Astrocyte of the spinal cord (primary cell): ENCODE measurements at regions not wholly inside any gene's neighbourhood (a gene's known extent, or its start where the extent isn't known, plus 50 kb on each side); places are given as distances from the start of the nearest gene placed in this dataset.

ENCODE experiments used
- DNase-seq: peaks from one replicate; pipeline ENCODE4 v3.0.0; 2011; ENCODE audit warnings: low read depth, low spot score
- H3K4me3 ChIP-seq: 2 replicates; pipeline ENCODE4 v1.5.1; 2011; ENCODE audit warnings: low read depth, mild to moderate bottlenecking, low read length, moderate library complexity
- CTCF ChIP-seq: IDR thresholded peaks from 2 replicates; pipeline ENCODE4 v1.5.1; 2012; ENCODE audit warnings: low read depth, mild to moderate bottlenecking, low read length, inconsistent platforms
- in situ Hi-C: cut with HindIII; loops from 2 replicates; pipeline ENCODE4 v1.10.0; 2017; ENCODE audit warnings: low sequenced_read_pairs

GRCh38 chr5:14937254-14937653, 65.7 kb upstream of the ANKH start:
- no peak for DNase-seq
- TF ChIP-seq CTCF = no peak
- in situ Hi-C loops = no loop called here
- H3K4me3 ChIP-seq = no peak overlapping the region

GRCh38 chr5:14936588-14936987, 65.0 kb upstream of the ANKH start:
- in situ Hi-C loops = no loop called here
- H3K4me3 ChIP-seq = no peak overlapping the region
- no peak for TF ChIP-seq CTCF
- DNase-seq = no peak

- DNase-seq = no peak
- in situ Hi-C loops = no loop called here
- TF ChIP-seq CTCF = no peak
- H3K4me3 ChIP-seq = no peak overlapping the region
These were observed 63.8 kb upstream of the ANKH start for GRCh38 chr5:14935341-14935740.

- in situ Hi-C loops = no loop called here
- peak; percentile 50 for DNase-seq
- no peak overlapping the region for H3K4me3 ChIP-seq
- no peak for TF ChIP-seq CTCF
These were observed 61.4 kb upstream of the ANKH start for GRCh38 chr5:14932902-14933469.

- in situ Hi-C loops = no loop called here
- no peak for TF ChIP-seq CTCF
- no peak overlapping the region for H3K4me3 ChIP-seq
- DNase-seq = no peak
These were observed 58.9 kb upstream of the ANKH start for GRCh38 chr5:14930486-14930885.

- no peak for DNase-seq
- no peak overlapping the region for H3K4me3 ChIP-seq
- no peak for TF ChIP-seq CTCF
- in situ Hi-C loops = no loop called here
These were observed 57.9 kb upstream of the ANKH start for GRCh38 chr5:14929293-14930065.
